ENCODE measurements at regions not wholly inside any gene's neighbourhood (a gene's known extent, or its start where the extent isn't known, plus 50 kb on each side); places are given as distances from the start of the nearest gene placed in this dataset.

DNA sequence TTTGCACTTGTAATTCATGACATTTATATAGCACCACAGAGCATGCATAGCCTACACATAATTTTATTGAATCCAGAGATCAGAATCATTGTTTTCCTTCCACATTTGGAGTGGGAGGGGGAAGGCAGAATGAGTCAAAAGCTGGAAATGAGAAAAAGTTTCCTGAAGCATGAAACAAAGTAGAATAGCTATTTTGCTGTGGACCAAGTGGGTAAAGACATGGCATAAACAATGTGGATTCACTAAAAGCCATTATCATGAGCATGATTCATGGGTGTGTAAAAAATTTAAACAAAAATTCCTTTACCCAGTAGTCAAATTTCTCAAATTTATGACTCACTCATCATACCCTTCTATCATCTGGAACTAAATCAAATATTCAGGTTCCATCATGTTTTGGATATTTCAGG lies 97.9 kb downstream of the YIPF5 start:
- Histone ChIP-seq H3K27ac (ENCODE audit: low read length) (no peak overlapping the region), H3K4me1 (ENCODE audit: control insufficient read depth, insufficient read depth, low read length) (no peaks in the 10 kb centered on the region), H3K27me3 (ENCODE audit: control insufficient read depth, insufficient read depth) (no peaks in the 10 kb centered on the region), H3K9me3 (ENCODE audit: control insufficient read depth, low read length) (no peaks in the 10 kb centered on the region), H3K4me3 (ENCODE audit: low read length) (no peak overlapping the region)
- no peak for DNase-seq
- no peak for ATAC-seq
- intact Hi-C loops (cut with DNase I): no loop called here

DNA sequence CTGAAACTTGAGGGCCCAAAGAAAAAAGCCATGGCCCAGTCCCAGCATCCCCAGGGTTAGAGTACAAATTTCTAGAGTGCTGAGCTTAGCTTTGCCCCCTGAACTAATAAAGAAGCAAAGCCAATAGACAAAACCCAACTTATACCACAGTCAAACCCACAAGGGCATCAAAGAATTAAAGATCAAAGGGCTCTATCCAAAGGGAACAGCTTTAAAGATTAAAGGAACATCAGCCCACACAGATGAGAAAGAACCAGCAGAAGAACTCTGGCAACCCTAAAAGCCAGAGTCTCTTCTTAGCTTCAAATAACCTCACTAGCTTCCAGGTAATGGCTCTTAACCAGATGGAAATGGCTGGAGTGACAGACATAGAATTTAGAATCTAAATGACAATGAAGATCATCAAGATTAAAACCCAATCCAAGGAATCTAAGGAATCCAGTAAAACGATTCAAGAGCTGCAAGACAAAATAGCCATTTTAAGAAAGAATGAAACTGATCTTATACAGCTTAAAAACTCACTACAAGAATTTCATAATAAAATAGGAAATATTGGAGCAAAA lies 93.9 kb downstream of the YIPF5 start:
- Histone ChIP-seq H3K27me3 (ENCODE audit: control insufficient read depth, insufficient read depth) (no peaks in the 10 kb centered on the region), H3K4me3 (ENCODE audit: low read length) (no peak overlapping the region), H3K27ac (ENCODE audit: low read length) (no peak overlapping the region), H3K9me3 (ENCODE audit: control insufficient read depth, low read length) (no peaks in the 10 kb centered on the region), H3K4me1 (ENCODE audit: control insufficient read depth, insufficient read depth, low read length) (no peaks in the 10 kb centered on the region)
- ATAC-seq: no peak
- intact Hi-C loops (cut with DNase I): no loop called here
- WGBS: 55% methylated on average over 1 of the region's 1 CpG
- DNase-seq: no peak

DNA sequence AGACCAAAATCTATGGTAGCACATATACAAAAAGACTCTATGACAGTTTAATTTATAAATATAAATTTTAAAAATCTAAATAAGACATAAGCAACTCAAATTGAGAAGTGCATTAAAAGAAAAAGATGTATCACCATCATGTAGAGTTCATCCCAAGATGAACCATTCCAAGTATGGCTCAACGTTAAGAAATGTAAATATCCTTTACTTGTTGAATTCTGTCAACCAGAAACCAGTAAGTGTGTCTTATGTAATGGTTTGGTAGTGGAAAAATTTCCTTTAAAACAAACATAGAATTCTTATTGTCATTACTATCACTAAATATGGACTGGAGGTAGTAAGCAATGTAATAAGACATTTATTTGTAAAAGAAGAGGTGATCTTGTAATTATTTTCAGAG lies 87.3 kb downstream of the YIPF5 start:
- intact Hi-C loops (cut with DNase I): no loop called here
- no peaks in the 10 kb centered on the region for H3K4me1 ChIP-seq (ENCODE audit: control insufficient read depth, insufficient read depth, low read length)
- no peak overlapping the region for H3K4me3 ChIP-seq (ENCODE audit: low read length)
- H3K27me3 ChIP-seq (ENCODE audit: control insufficient read depth, insufficient read depth): no peaks in the 10 kb centered on the region
- ATAC-seq: no peak
- WGBS: 94% methylated on average over 1 of the region's 1 CpG
- no peak for DNase-seq
- no peaks in the 10 kb centered on the region for H3K9me3 ChIP-seq (ENCODE audit: control insufficient read depth, low read length)
- no peak overlapping the region for H3K27ac ChIP-seq (ENCODE audit: low read length)

DNA sequence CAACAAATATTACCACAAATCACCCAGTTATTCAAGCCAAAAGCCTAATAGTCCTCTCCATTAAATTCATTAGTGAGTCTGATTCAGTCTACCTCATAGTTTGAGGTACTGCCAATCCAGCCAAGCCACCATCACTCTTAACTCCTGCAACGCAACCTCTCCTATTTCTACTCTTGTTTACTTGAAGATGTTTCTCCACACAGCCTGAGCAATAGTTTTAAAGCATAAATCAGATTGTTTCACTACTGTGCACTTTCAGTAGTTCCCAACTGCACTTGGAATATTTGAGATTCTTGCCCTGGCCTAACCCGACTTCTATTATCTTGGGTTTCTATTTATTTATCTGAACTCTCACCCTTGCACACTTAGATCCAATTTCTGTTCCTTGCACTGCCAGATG lies 85.5 kb downstream of the YIPF5 start:
- H3K27me3 ChIP-seq (ENCODE audit: control insufficient read depth, insufficient read depth): no peaks in the 10 kb centered on the region
- no peak overlapping the region for H3K27ac ChIP-seq (ENCODE audit: low read length)
- intact Hi-C loops (cut with DNase I): no loop called here
- DNase-seq (no peak), ATAC-seq (no peak)
- no peak overlapping the region for H3K4me3 ChIP-seq (ENCODE audit: low read length)
- 58% methylated on average over 2 of the region's 2 CpGs for WGBS
- H3K4me1 ChIP-seq (ENCODE audit: control insufficient read depth, insufficient read depth, low read length): no peaks in the 10 kb centered on the region
- H3K9me3 ChIP-seq (ENCODE audit: control insufficient read depth, low read length): no peaks in the 10 kb centered on the region

DNA sequence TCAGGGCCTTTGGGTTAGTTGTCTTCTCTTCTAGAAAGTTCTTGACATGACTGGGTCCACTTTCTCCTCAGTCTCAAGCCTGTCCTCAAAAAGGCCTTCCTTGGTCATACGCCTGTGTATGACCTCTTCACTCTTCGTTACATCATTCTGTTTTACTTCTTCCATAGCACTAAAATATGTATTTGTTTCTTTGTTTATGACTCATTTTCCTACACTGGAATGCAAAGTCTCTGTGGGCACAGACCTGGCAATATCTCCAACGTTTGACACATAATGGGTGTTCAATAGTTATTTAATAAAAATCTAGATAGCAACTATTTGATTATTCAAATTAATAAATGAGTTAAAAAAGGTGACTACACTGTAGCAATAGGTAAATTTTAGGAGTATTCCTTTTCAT lies 85.1 kb downstream of the YIPF5 start:
- DNase-seq (no peak), ATAC-seq (no peak)
- 88% methylated on average over 3 of the region's 3 CpGs for WGBS
- H3K9me3 ChIP-seq (ENCODE audit: control insufficient read depth, low read length): no peaks in the 10 kb centered on the region
- H3K4me3 ChIP-seq (ENCODE audit: low read length): no peak overlapping the region
- H3K4me1 ChIP-seq (ENCODE audit: control insufficient read depth, insufficient read depth, low read length): no peaks in the 10 kb centered on the region
- no peak overlapping the region for H3K27ac ChIP-seq (ENCODE audit: low read length)
- H3K27me3 ChIP-seq (ENCODE audit: control insufficient read depth, insufficient read depth): no peaks in the 10 kb centered on the region
- intact Hi-C loops (cut with DNase I): no loop called here

DNA sequence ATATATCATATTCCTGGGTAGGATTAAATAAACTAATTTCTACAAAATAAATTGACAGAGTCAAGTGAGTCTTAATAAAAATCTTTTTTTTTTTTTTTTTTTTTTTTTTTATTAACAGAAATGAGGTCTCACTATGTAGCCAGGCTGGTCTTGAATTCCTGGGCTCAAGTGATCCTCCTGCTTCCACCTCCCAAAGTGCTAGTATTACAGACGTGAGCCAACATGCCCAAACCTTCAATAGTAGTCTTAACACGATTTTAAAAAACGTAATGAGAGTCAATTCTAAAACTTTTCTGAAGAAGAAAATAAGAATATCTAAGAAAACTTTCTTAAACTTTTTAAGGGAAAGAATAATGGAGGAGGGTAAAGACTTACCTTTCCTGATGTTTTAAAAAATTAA lies 84.2 kb downstream of the YIPF5 start:
- 91% methylated on average over 3 of the region's 3 CpGs for WGBS
- intact Hi-C loops (cut with DNase I): no loop called here
- DNase-seq (no peak), ATAC-seq (no peak)
- Histone ChIP-seq H3K27me3 (ENCODE audit: control insufficient read depth, insufficient read depth) (no peaks in the 10 kb centered on the region), H3K9me3 (ENCODE audit: control insufficient read depth, low read length) (no peaks in the 10 kb centered on the region), H3K4me3 (ENCODE audit: low read length) (no peak overlapping the region), H3K4me1 (ENCODE audit: control insufficient read depth, insufficient read depth, low read length) (no peaks in the 10 kb centered on the region), H3K27ac (ENCODE audit: low read length) (no peak overlapping the region)

DNA sequence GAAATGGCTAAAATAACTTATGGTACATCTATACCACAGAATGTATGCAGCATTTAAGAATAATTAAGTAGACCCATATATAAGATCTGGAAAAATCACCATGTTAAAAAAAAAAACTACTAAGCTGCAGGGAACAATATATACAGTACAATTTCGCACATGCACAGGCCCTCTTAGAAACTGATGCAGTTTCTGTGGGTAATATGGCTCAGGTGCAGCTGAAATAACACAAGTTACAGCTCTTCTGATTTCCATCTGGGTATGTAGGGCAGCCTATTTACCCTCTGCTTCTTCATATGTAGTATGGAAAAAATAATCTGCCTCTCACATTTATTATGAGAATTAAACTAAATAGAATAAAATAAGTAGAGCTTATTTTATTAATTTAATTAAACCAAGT lies 82.9 kb downstream of the YIPF5 start:
- Histone ChIP-seq H3K9me3 (ENCODE audit: control insufficient read depth, low read length) (no peaks in the 10 kb centered on the region), H3K4me3 (ENCODE audit: low read length) (no peak overlapping the region), H3K27me3 (ENCODE audit: control insufficient read depth, insufficient read depth) (no peaks in the 10 kb centered on the region), H3K4me1 (ENCODE audit: control insufficient read depth, insufficient read depth, low read length) (no peaks in the 10 kb centered on the region), H3K27ac (ENCODE audit: low read length) (no peak overlapping the region)
- DNase-seq (no peak), ATAC-seq (no peak)
- intact Hi-C loops (cut with DNase I): no loop called here
- WGBS: 94% methylated on average over 1 of the region's 1 CpG

DNA sequence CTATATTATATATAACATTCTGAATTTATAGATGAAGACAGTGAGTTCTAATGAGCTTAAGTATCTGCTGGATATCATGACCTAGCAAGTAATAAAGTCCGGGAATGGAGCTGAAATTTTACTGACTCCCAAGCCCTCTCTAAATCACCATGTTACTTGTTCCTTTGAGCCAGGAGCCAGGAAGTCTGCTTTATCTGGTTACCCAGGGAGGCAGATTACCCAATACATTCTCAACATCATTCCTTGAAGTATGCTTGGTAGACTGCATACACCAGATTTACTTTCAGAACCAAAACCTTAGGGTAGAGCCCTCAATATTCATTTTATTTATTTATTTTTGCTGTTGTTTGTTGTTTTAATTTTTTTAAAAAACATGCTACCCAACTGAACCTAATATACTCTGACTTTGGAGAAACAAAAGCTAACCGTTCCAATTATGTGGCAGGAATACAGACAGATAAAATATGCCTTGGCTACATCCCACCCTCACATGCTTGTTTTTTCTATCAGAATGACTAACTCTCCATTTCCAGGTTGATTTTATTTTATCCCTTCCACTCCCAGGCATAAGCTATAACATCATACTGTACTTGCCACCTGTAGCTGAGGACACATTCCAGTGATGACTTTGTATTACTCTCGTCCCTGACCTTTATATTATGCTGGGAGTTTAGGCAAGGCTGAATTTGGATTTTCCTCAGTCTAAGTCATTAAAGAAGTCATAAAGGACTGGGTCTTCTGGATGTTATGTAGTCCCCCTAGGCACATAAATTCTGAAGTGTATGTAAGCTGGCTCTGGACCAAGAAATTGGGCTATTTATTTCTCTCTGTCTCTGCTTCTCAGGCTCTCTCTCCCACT lies 82.0 kb downstream of the YIPF5 start:
- no peaks in the 10 kb centered on the region for H3K4me1 ChIP-seq (ENCODE audit: control insufficient read depth, insufficient read depth, low read length)
- DNase-seq (no peak), ATAC-seq (no peak)
- H3K27me3 ChIP-seq (ENCODE audit: control insufficient read depth, insufficient read depth): no peaks in the 10 kb centered on the region
- intact Hi-C loops (cut with DNase I): no loop called here
- H3K27ac ChIP-seq (ENCODE audit: low read length): no peak overlapping the region
- 69% methylated on average over 3 of the region's 3 CpGs for WGBS
- no peaks in the 10 kb centered on the region for H3K9me3 ChIP-seq (ENCODE audit: control insufficient read depth, low read length)
- H3K4me3 ChIP-seq (ENCODE audit: low read length): no peak overlapping the region

DNA sequence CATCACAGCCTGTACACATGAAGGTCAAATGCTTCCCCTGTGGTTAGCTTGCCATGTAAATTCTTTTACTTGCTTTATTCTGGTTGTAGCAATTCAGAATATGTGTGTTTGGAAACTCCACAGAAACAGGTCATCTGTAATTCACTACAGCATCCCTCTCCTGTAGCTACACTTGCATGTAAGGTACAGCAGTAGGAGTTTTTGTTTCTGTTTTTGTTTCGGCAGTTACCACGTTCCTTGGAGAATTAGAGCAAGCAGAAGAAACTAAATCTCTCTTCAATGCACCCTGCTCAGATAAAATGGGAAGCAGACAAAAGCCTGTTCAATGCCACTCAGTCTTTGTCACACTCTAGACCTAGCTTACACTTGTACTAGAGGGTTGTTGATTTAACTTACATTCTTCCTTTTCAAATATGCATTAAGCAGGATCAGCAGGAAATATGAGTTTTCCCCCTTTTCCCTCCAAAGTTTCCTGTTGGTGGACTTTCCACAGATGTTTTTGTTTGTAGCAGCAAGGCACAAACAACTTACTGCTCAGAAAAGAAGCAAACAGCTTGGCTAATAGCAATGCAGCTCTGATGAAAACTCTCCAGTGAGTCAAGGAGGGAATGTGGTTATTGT lies 80.9 kb downstream of the YIPF5 start:
- ATAC-seq (no peak), DNase-seq (no peak)
- no peak overlapping the region for H3K27ac ChIP-seq (ENCODE audit: low read length)
- 25% methylated on average over 2 of the region's 2 CpGs for WGBS
- intact Hi-C loops (cut with DNase I): no loop called here
- H3K9me3 ChIP-seq (ENCODE audit: control insufficient read depth, low read length): no peaks in the 10 kb centered on the region
- no peak overlapping the region for H3K4me3 ChIP-seq (ENCODE audit: low read length)
- H3K27me3 ChIP-seq (ENCODE audit: control insufficient read depth, insufficient read depth): no peaks in the 10 kb centered on the region
- H3K4me1 ChIP-seq (ENCODE audit: control insufficient read depth, insufficient read depth, low read length): no peaks in the 10 kb centered on the region

DNA sequence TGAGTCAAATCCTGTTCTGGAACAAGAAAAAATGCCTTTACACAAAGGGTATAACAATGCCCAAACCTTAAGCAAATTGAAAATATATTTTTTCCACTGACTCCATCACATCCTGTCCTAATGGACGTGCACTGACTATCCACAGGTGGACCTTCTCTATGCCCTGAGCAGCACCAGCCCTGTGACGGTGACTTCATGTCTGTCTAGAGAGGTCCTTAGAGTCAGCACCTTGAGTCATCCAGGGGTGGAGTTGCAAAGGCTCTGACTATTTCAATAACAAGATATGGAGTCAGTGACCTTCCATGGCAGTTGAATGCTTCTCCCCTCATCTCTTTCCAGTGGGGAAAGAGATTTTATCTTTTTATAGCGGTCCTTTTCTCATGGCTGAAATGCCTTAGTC lies 78.0 kb downstream of the YIPF5 start:
- ATAC-seq (no peak), DNase-seq (no peak)
- H3K9me3 ChIP-seq (ENCODE audit: control insufficient read depth, low read length): no peaks in the 10 kb centered on the region
- WGBS: 95% methylated on average over 3 of the region's 3 CpGs
- H3K27ac ChIP-seq (ENCODE audit: low read length): no peak overlapping the region
- no peak overlapping the region for H3K4me3 ChIP-seq (ENCODE audit: low read length)
- H3K4me1 ChIP-seq (ENCODE audit: control insufficient read depth, insufficient read depth, low read length): no peaks in the 10 kb centered on the region
- H3K27me3 ChIP-seq (ENCODE audit: control insufficient read depth, insufficient read depth): no peaks in the 10 kb centered on the region
- intact Hi-C loops (cut with DNase I): no loop called here

DNA sequence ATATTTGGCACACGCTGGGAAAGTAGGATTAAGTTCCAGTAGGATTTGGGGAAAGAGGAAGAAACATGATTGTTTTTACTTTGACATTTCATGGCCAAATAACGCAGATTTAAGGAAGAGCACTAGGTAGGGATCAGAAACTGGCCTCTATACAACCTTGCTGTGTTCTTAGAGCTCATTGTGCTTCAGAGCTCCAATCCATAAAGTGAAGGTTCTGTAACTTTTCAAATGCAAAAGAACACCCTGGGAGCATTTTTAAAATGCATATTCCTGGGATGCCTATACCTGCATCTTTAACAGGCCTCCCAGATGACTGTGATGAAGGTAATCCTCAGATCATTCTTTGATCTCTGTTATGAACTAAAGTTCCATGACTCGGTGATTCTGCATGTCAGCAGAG lies 77.1 kb downstream of the YIPF5 start:
- Histone ChIP-seq H3K9me3 (ENCODE audit: control insufficient read depth, low read length) (no peaks in the 10 kb centered on the region), H3K4me3 (ENCODE audit: low read length) (no peak overlapping the region), H3K27ac (ENCODE audit: low read length) (no peak overlapping the region), H3K4me1 (ENCODE audit: control insufficient read depth, insufficient read depth, low read length) (no peaks in the 10 kb centered on the region), H3K27me3 (ENCODE audit: control insufficient read depth, insufficient read depth) (no peaks in the 10 kb centered on the region)
- ATAC-seq (no peak), DNase-seq (no peak)
- intact Hi-C loops (cut with DNase I): no loop called here
- 78% methylated on average over 3 of the region's 3 CpGs for whole genome bisulfite sequencing

Data from right cardiac atrium (tissue), 5 donors.